Uterus (tissue), 3 donors: ENCODE measurements at regions not wholly inside any gene's neighbourhood (a gene's known extent, or its start where the extent isn't known, plus 50 kb on each side); places are given as distances from the start of the nearest gene placed in this dataset.

Experiments
- DNase-seq, 2 donors: peaks; one replicate each; pipeline ENCODE4 v3.0.0-alpha.2; 2019 to 2020
- H3K27ac ChIP-seq, 2 donors: fragments of 200-600 bp; sonication (generic); 1 replicate in 1 of 2; 2 replicates in 1 of 2; pipeline ENCODE4 v1.5.1; 2016 to 2018
- H3K27me3 ChIP-seq, 2 donors: fragments of 200-600 bp; sonication (generic); one replicate each; pipeline ENCODE4 v1.5.1; 2018 to 2019; ENCODE audit warnings: control low read depth in 1 of 2
- H3K36me3 ChIP-seq, 2 donors: fragments of 200-600 bp; sonication (generic); one replicate each; pipeline ENCODE4 v1.5.1; 2019; ENCODE audit warnings: control low read depth in 1 of 2
- H3K4me1 ChIP-seq, 2 donors: fragments of 200-600 bp; sonication (generic); one replicate each; pipeline ENCODE4 v1.5.1; 2018 to 2019; ENCODE audit warnings: control low read depth in 1 of 2
- H3K4me3 ChIP-seq, 2 donors: fragments of 200-600 bp; sonication (generic); 1 replicate in 1 of 2; 2 replicates in 1 of 2; pipeline ENCODE4 v1.5.1; 2018 to 2019; ENCODE audit warnings: mild to moderate bottlenecking in 1 of 2
- H3K9me3 ChIP-seq, 2 donors: fragments of 200-600 bp; sonication (generic); one replicate each; pipeline ENCODE4 v1.5.1; 2019; ENCODE audit warnings: control low read depth in 1 of 2
- CTCF ChIP-seq, 4 experiments: fragments of 200-600 bp in 2 of 4; fragments of 450-650 bp in 2 of 4; sonication (generic) in 2 of 4; IDR thresholded peaks; one replicate each; pipeline ENCODE4 v1.5.1; 2016 to 2019; ENCODE audit warnings: antibody characterized with exemption in 4 of 4, mild to moderate bottlenecking in 2 of 4, moderate library complexity in 1 of 4
- POLR2A ChIP-seq, 2 donors: fragments of 450-650 bp; IDR thresholded peaks; one replicate each; pipeline ENCODE4 v1.6.1; 2016; ENCODE audit warnings: antibody characterized with exemption in 2 of 2, mild to moderate bottlenecking in 1 of 2, moderate library complexity in 1 of 2
- intact Hi-C: fragments of 100-400 bp; cut with DNase I; formaldehyde crosslinking; loops from one replicate; pipeline ENCODE4 v1.15.1; 2023; ENCODE audit warnings: low total_unique reads
- donor health status: DM: yes; HTN: yes; CAD: no.

GRCh38 chr17:56708670-56709410 is 115.3 kb downstream of the NOG start:
- Histone ChIP-seq H3K4me3 (no peak overlapping the region), H3K9me3 (no peaks in the 10 kb centered on the region), H3K36me3 (no peaks in the 10 kb centered on the region), H3K27ac (no peak overlapping the region), H3K4me1 (no peaks in the 10 kb centered on the region), H3K27me3 (no peaks in the 10 kb centered on the region)
- intact Hi-C loops = no loop called here
- TF ChIP-seq CTCF (IDR thresholded peaks at IDR 0.05) (no peak), POLR2A (IDR thresholded peaks at IDR 0.05) (no peak)
- no peak for DNase-seq

DNA sequence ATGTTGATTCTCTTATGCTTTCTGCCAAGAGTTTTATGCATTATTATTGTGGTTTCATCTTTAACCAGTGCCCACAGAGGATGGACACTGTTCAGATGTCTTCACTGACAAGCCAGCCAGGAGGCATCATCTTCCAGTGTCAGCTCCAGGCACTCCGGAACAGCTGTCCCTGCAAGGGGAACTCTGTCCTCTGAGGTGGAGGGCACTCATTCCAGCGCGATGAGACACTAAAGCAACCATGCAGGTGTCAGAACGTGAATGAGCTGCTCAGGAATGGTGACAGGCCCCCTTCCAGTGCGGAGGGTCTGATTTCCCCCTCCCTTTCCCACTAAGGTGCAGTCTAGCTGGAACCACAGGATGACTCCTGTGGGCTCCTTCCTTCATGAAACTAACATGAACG is 117.5 kb downstream of the NOG start:
- Histone ChIP-seq H3K4me1 (no peaks in the 10 kb centered on the region), H3K36me3 (no peaks in the 10 kb centered on the region), H3K27ac (no peak overlapping the region), H3K27me3 (no peaks in the 10 kb centered on the region), H3K9me3 (no peaks in the 10 kb centered on the region), H3K4me3 (no peak overlapping the region)
- intact Hi-C loops = loop anchor here (10.0 kb wide), 1 partner anchor 116 kb away; the partner anchor contains the start of gene NOG
- TF ChIP-seq CTCF (IDR thresholded peaks at IDR 0.05) (no peak), POLR2A (IDR thresholded peaks at IDR 0.05) (no peak)
- no peak for DNase-seq

DNA sequence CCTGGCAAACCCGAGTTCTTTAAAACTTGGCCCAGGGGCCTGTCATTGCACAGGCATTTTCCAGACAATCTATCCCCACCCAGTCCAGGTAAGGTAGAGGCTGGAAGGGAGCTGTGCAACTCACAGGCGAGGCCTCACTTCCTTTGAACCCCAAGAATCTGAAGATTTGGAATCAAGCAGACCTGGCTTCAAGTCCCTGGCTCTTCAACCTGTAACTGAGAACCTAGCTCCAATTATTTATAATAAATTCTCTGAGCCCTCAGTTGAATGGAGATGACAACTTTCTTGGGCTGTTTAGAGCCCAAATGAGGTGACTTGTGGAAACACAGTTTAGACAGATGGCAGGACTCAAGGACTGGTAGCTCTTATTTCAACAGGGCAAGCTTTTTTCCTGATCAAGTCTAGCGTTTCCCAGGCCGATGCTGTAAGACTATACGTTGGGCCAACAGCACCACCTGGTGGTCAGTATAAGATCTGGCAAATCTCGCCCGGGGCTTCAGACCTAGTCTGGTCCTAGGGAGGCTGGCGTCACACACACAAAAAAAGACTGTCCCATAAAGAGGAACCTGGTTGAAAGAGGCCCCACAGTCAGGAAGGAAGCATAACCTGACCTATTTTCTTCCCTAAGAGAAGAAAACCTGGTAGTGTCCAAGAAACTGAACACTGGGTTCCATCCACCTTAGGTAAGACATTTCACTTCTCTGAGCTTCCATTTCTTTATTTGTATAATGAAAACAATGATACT is 117.9 kb downstream of the C17orf67 start:
- no peaks in the 10 kb centered on the region for H3K9me3 ChIP-seq
- peak; percentile 56 to 78 (median 68) for TF ChIP-seq CTCF (IDR thresholded peaks at IDR 0.05)
- no peak for TF ChIP-seq POLR2A (IDR thresholded peaks at IDR 0.05)
- intact Hi-C loops = loop anchor here (10.0 kb wide), 1 partner anchor 121 kb away; the partner anchor contains the start of gene NOG
- no peaks in the 10 kb centered on the region for H3K36me3 ChIP-seq
- DNase-seq = peak; percentile 57 to 59
- H3K27ac ChIP-seq = no peak overlapping the region
- H3K4me3 ChIP-seq = no peak overlapping the region
- no peaks in the 10 kb centered on the region for H3K27me3 ChIP-seq
- no peaks in the 10 kb centered on the region for H3K4me1 ChIP-seq

DNA sequence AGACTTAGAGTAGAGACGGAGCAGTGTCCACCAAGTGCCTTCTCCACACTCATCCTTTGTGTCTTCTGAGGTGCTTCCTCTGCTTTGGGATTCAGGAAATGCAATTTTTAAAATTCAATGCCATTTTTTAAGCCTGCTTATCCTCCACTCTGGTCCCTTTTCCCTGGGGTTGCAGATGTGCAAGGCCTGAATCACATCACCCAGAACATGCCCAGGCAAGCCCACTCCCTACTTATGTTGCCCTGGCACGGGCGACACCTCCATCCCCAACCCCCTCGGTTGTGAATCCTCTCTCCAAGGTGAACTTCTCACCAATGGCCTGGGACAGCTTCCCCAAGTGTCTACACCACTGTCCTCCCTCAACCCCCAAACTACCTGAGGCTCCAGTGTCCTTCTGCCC is 116.2 kb downstream of the C17orf67 start:
- no peaks in the 10 kb centered on the region for H3K36me3 ChIP-seq
- intact Hi-C loops = loop anchor here (10.0 kb wide), 1 partner anchor 123 kb away; the partner anchor contains the start of gene NOG
- no peaks in the 10 kb centered on the region for H3K4me1 ChIP-seq
- no peak overlapping the region for H3K27ac ChIP-seq
- no peak overlapping the region for H3K4me3 ChIP-seq
- no peak for DNase-seq
- no peak for TF ChIP-seq POLR2A (IDR thresholded peaks at IDR 0.05)
- TF ChIP-seq CTCF (IDR thresholded peaks at IDR 0.05) = no peak
- H3K9me3 ChIP-seq = no peaks in the 10 kb centered on the region
- H3K27me3 ChIP-seq = no peaks in the 10 kb centered on the region

- intact Hi-C loops = loop anchor here (10.0 kb wide), 1 partner anchor 124 kb away; the partner anchor contains the start of gene NOG
- TF ChIP-seq CTCF (IDR thresholded peaks at IDR 0.05) (no peak), POLR2A (IDR thresholded peaks at IDR 0.05) (no peak)
- no peaks in the 10 kb centered on the region for H3K36me3 ChIP-seq
Measured at GRCh38 chr17:56718515-56718914, 115.2 kb downstream of the C17orf67 start.

More at GRCh38 chr17:56718515-56718914, 115.2 kb downstream of the C17orf67 start:
- H3K27ac ChIP-seq = no peak overlapping the region
- no peak for DNase-seq
- H3K4me3 ChIP-seq = no peak overlapping the region
- no peaks in the 10 kb centered on the region for H3K9me3 ChIP-seq
- no peaks in the 10 kb centered on the region for H3K4me1 ChIP-seq
- no peaks in the 10 kb centered on the region for H3K27me3 ChIP-seq
